Liver (tissue), 8 donors: ENCODE measurements at regions not wholly inside any gene's neighbourhood (a gene's known extent, or its start where the extent isn't known, plus 50 kb on each side); places are given as distances from the start of the nearest gene placed in this dataset.

Experiments used
- DNase-seq: peaks from one replicate; pipeline ENCODE4 v3.0.0-alpha.2; 2017; ENCODE audit warnings: low spot score
- H3K27ac ChIP-seq, 2 donors: one replicate each; pipeline ENCODE4 v1.7.0; 2013; ENCODE audit warnings: inconsistent platforms in 2 of 2, low read length in 2 of 2, control low read depth in 1 of 2, low read depth in 1 of 2, mild to moderate bottlenecking in 1 of 2
- H3K27me3 ChIP-seq, 4 donors: one replicate each; pipeline versions ENCODE4 v1.6.1 to v1.7.0; 2013; ENCODE audit warnings: low read length in 3 of 4, inconsistent platforms in 1 of 4, mild to moderate bottlenecking in 1 of 4, moderate library complexity in 1 of 4; ENCODE audit not compliant: control insufficient read depth in 4 of 4, insufficient read depth in 4 of 4
- H3K36me3 ChIP-seq, 4 donors: one replicate each; pipeline versions ENCODE4 v1.6.1 to v1.7.0; 2013; ENCODE audit warnings: low read length in 3 of 4, mild to moderate bottlenecking in 3 of 4, low read depth in 1 of 4, moderate library complexity in 1 of 4; ENCODE audit not compliant: control insufficient read depth in 4 of 4, insufficient read depth in 3 of 4
- H3K4me1 ChIP-seq, 4 donors: one replicate each; pipeline versions ENCODE4 v1.6.1 to v1.7.0; 2013; ENCODE audit warnings: low read length in 3 of 4, mild to moderate bottlenecking in 3 of 4, moderate library complexity in 1 of 4; ENCODE audit not compliant: control insufficient read depth in 4 of 4, insufficient read depth in 4 of 4
- H3K4me3 ChIP-seq, 3 donors: one replicate each; pipeline versions ENCODE4 v1.6.1 to v1.7.0; 2013; ENCODE audit warnings: low read length in 3 of 3, control low read depth in 1 of 3, low read depth in 1 of 3, mild to moderate bottlenecking in 1 of 3
- H3K9ac ChIP-seq, 2 donors: one replicate each; pipeline ENCODE4 v1.7.0; 2013; ENCODE audit warnings: low read length in 2 of 2, mild to moderate bottlenecking in 2 of 2, moderate library complexity in 2 of 2, control low read depth in 1 of 2, low read depth in 1 of 2
- H3K9me3 ChIP-seq, 4 donors: one replicate each; pipeline versions ENCODE4 v1.6.1 to v1.7.0; 2013; ENCODE audit warnings: low read length in 3 of 4; ENCODE audit not compliant: control insufficient read depth in 4 of 4
- ATF3 ChIP-seq: IDR thresholded peaks from 2 replicates; pipeline ENCODE4 v1.6.1; 2016; ENCODE audit warnings: antibody characterized with exemption
- CTCF ChIP-seq: fragments of 150-350 bp; IDR thresholded peaks from 2 replicates; pipeline ENCODE4 v1.5.1; 2017; ENCODE audit warnings: improper control_type of control experiment, low read depth, low read length; ENCODE audit not compliant: missing input control
- EGR1 ChIP-seq, 2 donors: IDR thresholded peaks; 2 replicates each; pipeline ENCODE4 v1.6.1; 2016 to 2018; ENCODE audit warnings: antibody characterized with exemption in 2 of 2, low read depth in 2 of 2
- FOXA1 ChIP-seq: IDR thresholded peaks from 2 replicates; pipeline ENCODE4 v1.6.1; 2016; ENCODE audit warnings: antibody characterized with exemption
- FOXA2 ChIP-seq: IDR thresholded peaks from 2 replicates; pipeline ENCODE4 v1.6.1; 2016; ENCODE audit warnings: antibody characterized with exemption
- GABPA ChIP-seq, 2 donors: IDR thresholded peaks in 1 of 2; conservative IDR thresholded peaks in 1 of 2; 2 replicates each; pipeline ENCODE4 v1.6.1; 2016; ENCODE audit warnings: antibody characterized with exemption in 2 of 2, mild to moderate bottlenecking in 1 of 2, moderate library complexity in 1 of 2
- HNF4A ChIP-seq, 2 donors: conservative IDR thresholded peaks; 2 replicates each; pipeline ENCODE4 v1.6.1; 2016; ENCODE audit warnings: antibody characterized with exemption in 2 of 2, mild to moderate bottlenecking in 2 of 2
- HNF4G ChIP-seq: IDR thresholded peaks from 2 replicates; pipeline ENCODE4 v1.6.1; 2016; ENCODE audit warnings: antibody characterized with exemption
- JUND ChIP-seq, 2 donors: IDR thresholded peaks; 2 replicates each; pipeline ENCODE4 v1.6.1; 2016; ENCODE audit warnings: antibody characterized with exemption in 2 of 2
- MAX ChIP-seq: IDR thresholded peaks from 2 replicates; pipeline ENCODE4 v1.6.1; 2016; ENCODE audit warnings: antibody characterized with exemption
- NR2F2 ChIP-seq: IDR thresholded peaks from 2 replicates; pipeline ENCODE4 v1.6.1; 2016; ENCODE audit warnings: antibody characterized with exemption
- RAD21 ChIP-seq, 2 donors: IDR thresholded peaks; 2 replicates each; pipeline ENCODE4 v1.6.1; 2016; ENCODE audit warnings: antibody characterized with exemption in 2 of 2, mild to moderate bottlenecking in 2 of 2
- RXRA ChIP-seq, 2 donors: IDR thresholded peaks; 2 replicates each; pipeline ENCODE4 v1.6.1; 2017 to 2018; ENCODE audit warnings: antibody characterized with exemption in 2 of 2, mild to moderate bottlenecking in 1 of 2
- SP1 ChIP-seq: IDR thresholded peaks from 2 replicates; pipeline ENCODE4 v1.6.1; 2018; ENCODE audit warnings: antibody characterized with exemption, mild to moderate bottlenecking
- TAF1 ChIP-seq: conservative IDR thresholded peaks from 2 replicates; pipeline ENCODE4 v1.6.1; 2016; ENCODE audit warnings: antibody characterized with exemption, mild to moderate bottlenecking
- YY1 ChIP-seq: IDR thresholded peaks from 2 replicates; pipeline ENCODE4 v1.6.1; 2016; ENCODE audit warnings: antibody characterized with exemption, mild to moderate bottlenecking
- ZBTB33 ChIP-seq: IDR thresholded peaks from 2 replicates; pipeline ENCODE4 v1.6.1; 2016; ENCODE audit warnings: antibody characterized with exemption
- WGBS: extraction: QIAGEN DNeasy Blood & Tissue Kit; methylation state at CpG from one replicate; pipeline ENCODE4 v1.1.7; 2013; 5-methylcytosine and 5-hydroxymethylcytosine counted together
- donor health status: healthy.
- donor health status: healthy.
- donor health status: healthy.
- donor health status: healthy.
- donor health status: healthy.

GRCh38 chr1:184858288-184858687 is 103.6 kb upstream of the EDEM3 start:
- Histone ChIP-seq H3K4me3 (no peak overlapping the region), H3K27me3 (peaks cover 0 to 6% (median 0%) of the 10 kb centered on the region in 4 donors), H3K27ac (no peak overlapping the region), H3K36me3 (no peaks in the 10 kb centered on the region), H3K9me3 (no peaks in the 10 kb centered on the region), H3K4me1 (no peaks in the 10 kb centered on the region), H3K9ac (no peak overlapping the region)
- 69% methylated on average over 3 of the region's 3 CpGs for WGBS
- TF ChIP-seq RXRA (IDR thresholded peaks at IDR 0.05) (no peak), EGR1 (IDR thresholded peaks at IDR 0.05; ENCODE audit: low read depth in 2 of 2) (no peak), NR2F2 (no peak), YY1 (no peak)
- DNase-seq, result no peak

GRCh38 chr1:184854496-184855140 is 100.0 kb upstream of the EDEM3 start:
- no peaks in the 10 kb centered on the region for H3K36me3 ChIP-seq
- no peaks in the 10 kb centered on the region for H3K27me3 ChIP-seq
- no peaks in the 10 kb centered on the region for H3K4me1 ChIP-seq
- H3K4me3 ChIP-seq, result no peak overlapping the region
- no peak overlapping the region for H3K27ac ChIP-seq
- H3K9me3 ChIP-seq, result no peaks in the 10 kb centered on the region
- no peak for DNase-seq
- no peak overlapping the region for H3K9ac ChIP-seq
- no peak for TF ChIP-seq CTCF
- TF ChIP-seq FOXA1, result no peak
- no peak for TF ChIP-seq RXRA (IDR thresholded peaks at IDR 0.05)
- no peak for TF ChIP-seq SP1
- no peak for TF ChIP-seq ATF3
- no peak for TF ChIP-seq ZBTB33
- no peak for TF ChIP-seq FOXA2
- TF ChIP-seq YY1, result no peak
- TF ChIP-seq MAX, result no peak
- no peak for TF ChIP-seq HNF4G
- TF ChIP-seq GABPA (IDR thresholded peaks at IDR 0.05 in 1 of 2, conservative IDR thresholded peaks at IDR 0.05 in 1 of 2), result no peak
- no peak for TF ChIP-seq NR2F2
- TF ChIP-seq EGR1 (IDR thresholded peaks at IDR 0.05; ENCODE audit: low read depth in 2 of 2), result no peak
- no peak for TF ChIP-seq JUND (IDR thresholded peaks at IDR 0.05)
- TF ChIP-seq RAD21 (IDR thresholded peaks at IDR 0.05), result no peak
- no peak for TF ChIP-seq TAF1
- TF ChIP-seq HNF4A (conservative IDR thresholded peaks at IDR 0.05), result no peak
- 71% methylated on average over 1 of the region's 1 CpG for WGBS
